ENCODE measurements at regions not wholly inside any gene's neighbourhood (a gene's known extent, or its start where the extent isn't known, plus 50 kb on each side); places are given as distances from the start of the nearest gene placed in this dataset.

DNA sequence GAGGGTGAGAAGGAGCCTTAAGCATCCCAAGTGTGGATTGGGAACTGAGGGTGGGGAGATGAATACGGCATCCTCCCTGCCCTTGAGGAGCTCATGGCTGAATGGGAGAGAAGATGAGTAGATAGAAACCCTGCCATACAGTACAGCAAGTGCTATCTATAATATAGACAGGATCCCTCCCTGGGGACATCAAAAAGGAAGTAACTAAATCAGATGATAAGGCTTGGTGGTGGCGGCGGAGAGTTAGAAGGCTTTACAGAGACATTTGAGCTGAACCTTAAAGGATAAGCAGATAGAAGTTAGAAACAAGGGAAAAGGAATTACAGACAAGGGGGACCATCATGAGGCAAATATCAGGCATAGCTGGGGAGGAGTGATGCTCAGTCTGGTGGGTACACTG, 67.5 kb upstream of the TMEM132E start:
- TF ChIP-seq CTCF (IDR thresholded peaks at IDR 0.05) (no peak), POLR2A (IDR thresholded peaks at IDR 0.05) (no peak)
